SK-N-SH (cell line): ENCODE measurements at regions not wholly inside any gene's neighbourhood (a gene's known extent, or its start where the extent isn't known, plus 50 kb on each side); places are given as distances from the start of the nearest gene placed in this dataset.

ENCODE experiments used
- CTCF ChIA-PET: fragments of 300-600, 350-600 bp; formaldehyde crosslinking; extraction: SDS; loops from one replicate; lab custom pipeline; 2021; lab: Yijun Ruan, JAX
- POLR2A ChIA-PET: fragments of 350-600 bp; sonication (Branson Sonifier 250); formaldehyde crosslinking; extraction: SDS; loops from one replicate; lab custom pipeline; 2020; ENCODE audit warnings: antibody characterized with exemption, inconsistent platforms; lab: Yijun Ruan, JAX
- DNase-seq: peaks from one replicate; pipeline ENCODE4 v3.0.0; 2012
- H2AFZ ChIP-seq: fragments of 200-600 bp; sonication (generic); 2 replicates; pipeline ENCODE4 v1.8.1; 2016; ENCODE audit warnings: antibody characterized with exemption, mild to moderate bottlenecking, low read depth
- H3F3A ChIP-seq: fragments of 200-600 bp; sonication (generic); replicated peaks from 2 replicates; pipeline ENCODE3; 2016; ENCODE audit warnings: antibody characterized with exemption, mild to moderate bottlenecking; ENCODE audit not compliant: insufficient read depth
- H3K27ac ChIP-seq, 2 experiments: fragments of 200-500 bp in 1 of 2; fragments of 200-600 bp in 1 of 2; sonication (Bioruptor generic) in 1 of 2; sonication (generic), shearing (Covaris generic) in 1 of 2; 2 replicates each; pipeline versions ENCODE4 v1.5.1 to v1.6.1; 2014 to 2016; ENCODE audit warnings: low read depth in 2 of 2, inconsistent platforms in 1 of 2, low read length in 1 of 2, mild to moderate bottlenecking in 1 of 2, mixed read lengths in 1 of 2
- H3K27me3 ChIP-seq: fragments of 200-600 bp; sonication (generic), shearing (Covaris generic); 2 replicates; pipeline ENCODE4 v1.6.1; 2016; ENCODE audit warnings: mixed run types; ENCODE audit not compliant: insufficient read depth
- H3K36me3 ChIP-seq, 2 experiments: fragments of 200-500 bp in 1 of 2; fragments of 200-600 bp in 1 of 2; sonication (Bioruptor generic) in 1 of 2; sonication (generic) in 1 of 2; replicated peaks in 1 of 2; 2 replicates each; pipeline versions ENCODE3 to v1.5.1; 2014 to 2016; ENCODE audit warnings: low read length in 1 of 2, mild to moderate bottlenecking in 1 of 2; ENCODE audit not compliant: insufficient read depth in 2 of 2, control insufficient read depth in 1 of 2
- H3K4me1 ChIP-seq, 2 experiments: fragments of 200-500 bp in 1 of 2; fragments of 200-600 bp in 1 of 2; sonication (Bioruptor generic) in 1 of 2; sonication (generic), shearing (Covaris generic) in 1 of 2; 2 replicates each; pipeline versions ENCODE4 v1.5.1 to v1.6.1; 2014 to 2016; ENCODE audit warnings: low read depth in 1 of 2, low read length in 1 of 2, mixed run types in 1 of 2; ENCODE audit not compliant: insufficient read depth in 2 of 2, control insufficient read depth in 1 of 2
- H3K4me2 ChIP-seq: fragments of 200-600 bp; sonication (generic), shearing (Covaris generic); 2 replicates; pipeline ENCODE4 v1.6.1; 2017; ENCODE audit warnings: mixed run types
- H3K4me3 ChIP-seq, 2 experiments: fragments of 200-500 bp in 1 of 2; fragments of 200-600 bp in 1 of 2; sonication (Bioruptor generic) in 1 of 2; sonication (generic), shearing (Covaris generic) in 1 of 2; 2 replicates each; pipeline versions ENCODE4 v1.5.1 to v1.8.1; 2014 to 2016; ENCODE audit warnings: low read depth in 2 of 2, inconsistent platforms in 1 of 2, low read length in 1 of 2, mild to moderate bottlenecking in 1 of 2, mixed read lengths in 1 of 2, moderate library complexity in 1 of 2
- H3K79me2 ChIP-seq: fragments of 200-600 bp; sonication (generic); 2 replicates; pipeline ENCODE4 v1.8.1; 2017; ENCODE audit warnings: mild to moderate bottlenecking; ENCODE audit not compliant: insufficient read depth
- H3K9ac ChIP-seq: fragments of 200-600 bp; sonication (generic); 2 replicates; pipeline ENCODE4 v1.6.1; 2017; ENCODE audit warnings: mixed run types
- H3K9me2 ChIP-seq: fragments of 200-600 bp; sonication (generic); 2 replicates; pipeline ENCODE4 v1.6.1; 2017; ENCODE audit warnings: mixed run types
- H3K9me3 ChIP-seq: fragments of 200-600 bp; sonication (generic); 2 replicates; pipeline ENCODE4 v1.6.1; 2017; ENCODE audit warnings: mixed run types, mild to moderate bottlenecking, moderate library complexity
- H4K20me1 ChIP-seq: fragments of 200-600 bp; sonication (generic); 2 replicates; pipeline ENCODE4 v1.6.1; 2017; ENCODE audit warnings: mild to moderate bottlenecking, mixed run types; ENCODE audit not compliant: insufficient read depth
- CTCF ChIP-seq: fragments of 200-600 bp; sonication (generic); IDR thresholded peaks from 2 replicates; pipeline ENCODE4 v1.6.1; 2017; ENCODE audit warnings: antibody characterized with exemption, mild to moderate bottlenecking, moderate library complexity
- ELF1 ChIP-seq: IDR thresholded peaks from 2 replicates; pipeline ENCODE4 v1.4.0; 2012
- EP300 ChIP-seq, 2 experiments: IDR thresholded peaks; 2 replicates each; pipeline versions ENCODE4 v1.4.0 to v1.6.1; 2012; ENCODE audit warnings: borderline replicate concordance in 1 of 2, low read depth in 1 of 2, low read length in 1 of 2
- FOSL2 ChIP-seq: IDR thresholded peaks from 2 replicates; pipeline ENCODE4 v1.4.0; 2012; ENCODE audit warnings: low read depth, mild to moderate bottlenecking, moderate library complexity, borderline replicate concordance
- FOXJ3 ChIP-seq: sonication (generic); formaldehyde crosslinking; IDR thresholded peaks from 2 replicates; pipeline ENCODE4 v1.5.1; 2020; ENCODE audit warnings: mild to moderate bottlenecking, missing genetic modification reagents
- GABPA ChIP-seq: IDR thresholded peaks from 2 replicates; pipeline ENCODE4 v1.4.0; 2012; ENCODE audit warnings: low read depth, mild to moderate bottlenecking
- GATA2 ChIP-seq: sonication (generic); formaldehyde crosslinking; IDR thresholded peaks from 2 replicates; pipeline ENCODE4 v1.5.0; 2020; ENCODE audit warnings: mild to moderate bottlenecking, missing genetic modification reagents
- MEF2A ChIP-seq: IDR thresholded peaks from 2 replicates; pipeline ENCODE4 v1.4.0; 2012; ENCODE audit warnings: low read depth, borderline replicate concordance
- NFIC ChIP-seq: IDR thresholded peaks from 2 replicates; pipeline ENCODE4 v1.4.0; 2012; ENCODE audit warnings: borderline replicate concordance
- NRF1 ChIP-seq: IDR thresholded peaks from 2 replicates; pipeline ENCODE4 v1.6.1; 2012; ENCODE audit warnings: low read depth, mild to moderate bottlenecking, low read length
- PBX3 ChIP-seq: IDR thresholded peaks from 2 replicates; pipeline ENCODE4; 2012
- RCOR1 ChIP-seq: fragments of 150-350 bp; IDR thresholded peaks from 2 replicates; pipeline ENCODE4 v1.6.1; 2017; ENCODE audit warnings: antibody characterized with exemption, low read length
- REST ChIP-seq: IDR thresholded peaks from 2 replicates; pipeline ENCODE4 v1.6.1; 2012; ENCODE audit warnings: mild to moderate bottlenecking, low read depth, low read length, moderate library complexity
- RFX5 ChIP-seq: IDR thresholded peaks from 2 replicates; pipeline ENCODE4 v1.6.1; 2012; ENCODE audit warnings: mild to moderate bottlenecking, improper control_type of control experiment, low read length
- RXRA ChIP-seq: IDR thresholded peaks from 2 replicates; pipeline ENCODE4 v1.4.0; 2012; ENCODE audit warnings: low read depth, mild to moderate bottlenecking, borderline replicate concordance
- SIN3A ChIP-seq: IDR thresholded peaks from 2 replicates; pipeline ENCODE4 v1.6.1; 2012; ENCODE audit warnings: low read depth, mild to moderate bottlenecking, low read length, moderate library complexity, borderline replicate concordance
- TEAD4 ChIP-seq: IDR thresholded peaks from 2 replicates; pipeline ENCODE4 v1.4.0; 2012; ENCODE audit warnings: mild to moderate bottlenecking, borderline replicate concordance; ENCODE audit not compliant: insufficient read depth
- USF2 ChIP-seq: fragments of 150-350 bp; IDR thresholded peaks from 2 replicates; pipeline ENCODE4 v1.6.1; 2017; ENCODE audit warnings: antibody characterized with exemption, low read length, low read depth, borderline replicate concordance
- ZBTB33 ChIP-seq: IDR thresholded peaks from 2 replicates; pipeline ENCODE4 v1.4.0; 2012; ENCODE audit warnings: low read depth, borderline replicate concordance
- WGBS: methylation state at CpG from one replicate; pipeline ENCODE4 v1.1.6; 2017; ENCODE audit warnings: low lambda C conversion rate; 5-methylcytosine and 5-hydroxymethylcytosine counted together

- Histone ChIP-seq H3K9me2 (no peaks in the 10 kb centered on the region), H3K4me2 (no peak overlapping the region), H3K9me3 (0 out of 2 replicates have a peak, but pooled peaks cover 5% of the 10 kb centered on the region), H3K4me3 (no peak overlapping the region), H4K20me1 (no peaks in the 10 kb centered on the region), H3K4me1 (no peaks in the 10 kb centered on the region), H3K36me3 (no peaks in the 10 kb centered on the region), H3F3A (no peaks in the 10 kb centered on the region), H3K27me3 (no peaks in the 10 kb centered on the region), H2AFZ (no peak overlapping the region), H3K27ac (no peak overlapping the region), H3K9ac (no peak overlapping the region), H3K79me2 (no peaks in the 10 kb centered on the region)
- CTCF ChIA-PET = no interaction called here
- DNase-seq = no peak
- TF ChIP-seq NRF1 (no peak), MEF2A (no peak), RCOR1 (no peak), REST (no peak), ELF1 (no peak), ZBTB33 (no peak), GABPA (no peak), SIN3A (no peak), FOSL2 (no peak), GATA2 (CRISPR knock-in tag) (no peak), USF2 (no peak), NFIC (no peak), TEAD4 (no peak), RFX5 (no peak), RXRA (no peak), PBX3 (no peak), EP300 (IDR thresholded peaks at IDR 0.05; ENCODE audit: borderline replicate concordance in 1 of 2, low read depth in 1 of 2, low read length in 1 of 2) (no peak), CTCF (no peak), FOXJ3 (CRISPR knock-in tag) (no peak)
- POLR2A ChIA-PET = no interaction called here
- 37% methylated on average over 6 of the region's 6 CpGs for WGBS
Observed at GRCh38 chr9:24479361-24480059, 66.2 kb downstream of the IZUMO3 start.
